Adrenal gland (tissue), 5 donors: ENCODE measurements at regions not wholly inside any gene's neighbourhood (a gene's known extent, or its start where the extent isn't known, plus 50 kb on each side); places are given as distances from the start of the nearest gene placed in this dataset.

ENCODE experiments used
- POLR2A ChIP-seq, 2 donors: fragments of 450-650 bp; IDR thresholded peaks; one replicate each; pipeline ENCODE4 v1.6.1; 2017; ENCODE audit warnings: antibody characterized with exemption in 2 of 2, mild to moderate bottlenecking in 2 of 2, moderate library complexity in 1 of 2
- TF ChIP-seq, protein P1 (sequence below), 6 experiments: fragments of 450-650 bp in 4 of 6; fragments of 200-600 bp in 2 of 6; sonication (generic) in 1 of 6; IDR thresholded peaks; 1 replicate in 5 of 6; 2 replicates in 1 of 6; pipeline versions ENCODE4 v1.5.1 to v1.8.0; 2016 to 2021; ENCODE audit warnings: antibody characterized with exemption in 6 of 6, mild to moderate bottlenecking in 2 of 6, moderate library complexity in 1 of 6
- donor health status: DM: no; HTN: no; CAD: no.

DNA sequence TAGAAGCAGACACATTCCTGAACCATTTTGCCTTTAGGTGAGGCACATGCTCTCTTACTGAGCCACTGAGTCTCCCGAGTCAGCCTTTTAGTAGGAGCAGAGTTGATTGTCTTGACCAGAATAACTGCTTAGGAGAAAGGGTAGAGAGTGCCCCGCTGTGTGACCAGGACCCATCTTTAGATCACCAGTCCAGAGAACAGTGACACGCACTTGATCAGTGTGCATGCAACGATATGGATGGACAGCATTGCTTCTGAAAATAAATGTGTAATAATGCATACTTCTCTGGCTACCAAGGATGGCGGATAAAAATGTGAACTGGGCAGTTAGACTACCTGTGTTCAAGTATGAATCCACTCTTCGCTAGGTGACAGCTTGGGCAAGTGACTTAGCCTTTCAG, 897.7 kb downstream of the TRIML1 start:
- TF ChIP-seq, protein P1, sequence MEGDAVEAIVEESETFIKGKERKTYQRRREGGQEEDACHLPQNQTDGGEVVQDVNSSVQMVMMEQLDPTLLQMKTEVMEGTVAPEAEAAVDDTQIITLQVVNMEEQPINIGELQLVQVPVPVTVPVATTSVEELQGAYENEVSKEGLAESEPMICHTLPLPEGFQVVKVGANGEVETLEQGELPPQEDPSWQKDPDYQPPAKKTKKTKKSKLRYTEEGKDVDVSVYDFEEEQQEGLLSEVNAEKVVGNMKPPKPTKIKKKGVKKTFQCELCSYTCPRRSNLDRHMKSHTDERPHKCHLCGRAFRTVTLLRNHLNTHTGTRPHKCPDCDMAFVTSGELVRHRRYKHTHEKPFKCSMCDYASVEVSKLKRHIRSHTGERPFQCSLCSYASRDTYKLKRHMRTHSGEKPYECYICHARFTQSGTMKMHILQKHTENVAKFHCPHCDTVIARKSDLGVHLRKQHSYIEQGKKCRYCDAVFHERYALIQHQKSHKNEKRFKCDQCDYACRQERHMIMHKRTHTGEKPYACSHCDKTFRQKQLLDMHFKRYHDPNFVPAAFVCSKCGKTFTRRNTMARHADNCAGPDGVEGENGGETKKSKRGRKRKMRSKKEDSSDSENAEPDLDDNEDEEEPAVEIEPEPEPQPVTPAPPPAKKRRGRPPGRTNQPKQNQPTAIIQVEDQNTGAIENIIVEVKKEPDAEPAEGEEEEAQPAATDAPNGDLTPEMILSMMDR (IDR thresholded peaks at IDR 0.05) = no peak
- TF ChIP-seq POLR2A (IDR thresholded peaks at IDR 0.05) = no peak
